ENCODE measurements at regions not wholly inside any gene's neighbourhood (a gene's known extent, or its start where the extent isn't known, plus 50 kb on each side); places are given as distances from the start of the nearest gene placed in this dataset.

- no peak for ATAC-seq
- no peak for TF ChIP-seq TSHZ2 (CRISPR knock-in tag; IDR thresholded peaks at IDR 0.05)
- TF ChIP-seq TOX (CRISPR knock-in tag; IDR thresholded peaks at IDR 0.05; ENCODE audit: borderline replicate concordance), result no peak
- no peak for TF ChIP-seq ZC3H10 (CRISPR knock-in tag; IDR thresholded peaks at IDR 0.05)
- no peak for TF ChIP-seq PPARA (CRISPR knock-in tag; IDR thresholded peaks at IDR 0.05; ENCODE audit: borderline replicate concordance)
- no peak for TF ChIP-seq CSDC2 (CRISPR knock-in tag; IDR thresholded peaks at IDR 0.05)
- TF ChIP-seq ZNF8 (CRISPR knock-in tag; IDR thresholded peaks at IDR 0.05), result no peak
- no peak for TF ChIP-seq BACH2 (CRISPR knock-in tag; IDR thresholded peaks at IDR 0.05; ENCODE audit: borderline replicate concordance)
- TF ChIP-seq ESRRG (CRISPR knock-in tag; IDR thresholded peaks at IDR 0.05), result no peak
- TF ChIP-seq ZNF565 (CRISPR knock-in tag; conservative IDR thresholded peaks at IDR 0.05; ENCODE audit: low read depth), result no peak
- TF ChIP-seq ARNTL (CRISPR knock-in tag; IDR thresholded peaks at IDR 0.05; ENCODE audit: borderline replicate concordance, low read depth), result no peak
- TF ChIP-seq CREB5 (CRISPR knock-in tag; IDR thresholded peaks at IDR 0.05; ENCODE audit: low read depth), result no peak
- TF ChIP-seq SNAI2 (CRISPR knock-in tag; IDR thresholded peaks at IDR 0.05), result no peak
- no peak for TF ChIP-seq RARB (CRISPR knock-in tag; IDR thresholded peaks at IDR 0.05)
- TF ChIP-seq POU6F1 (CRISPR knock-in tag; IDR thresholded peaks at IDR 0.05; ENCODE audit: borderline replicate concordance, low read depth), result no peak
- TF ChIP-seq ZNF70 (CRISPR knock-in tag; IDR thresholded peaks at IDR 0.05), result no peak
Measured at GRCh38 chr20:48335308-48336050, 492.3 kb downstream of the PREX1 start.

- TF ChIP-seq ZC3H10 (CRISPR knock-in tag; IDR thresholded peaks at IDR 0.05), result no peak
- no peak for TF ChIP-seq GLIS3 (CRISPR knock-in tag; IDR thresholded peaks at IDR 0.05)
- no peak for TF ChIP-seq CSDC2 (CRISPR knock-in tag; IDR thresholded peaks at IDR 0.05)
- no peak for TF ChIP-seq CSRNP3 (CRISPR knock-in tag; IDR thresholded peaks at IDR 0.05)
- TF ChIP-seq OSR1 (CRISPR knock-in tag; IDR thresholded peaks at IDR 0.05), result no peak
- no peak for TF ChIP-seq PATZ1 (CRISPR knock-in tag; IDR thresholded peaks at IDR 0.05; ENCODE audit: borderline replicate concordance)
- TF ChIP-seq ESRRG (CRISPR knock-in tag; IDR thresholded peaks at IDR 0.05), result no peak
- TF ChIP-seq ZNF8 (CRISPR knock-in tag; IDR thresholded peaks at IDR 0.05), result no peak
- TF ChIP-seq PPARA (CRISPR knock-in tag; IDR thresholded peaks at IDR 0.05; ENCODE audit: borderline replicate concordance), result no peak
- no peak for TF ChIP-seq POU6F1 (CRISPR knock-in tag; IDR thresholded peaks at IDR 0.05; ENCODE audit: borderline replicate concordance, low read depth)
- TF ChIP-seq ZFP30 (CRISPR knock-in tag; IDR thresholded peaks at IDR 0.05), result no peak
- TF ChIP-seq BACH2 (CRISPR knock-in tag; IDR thresholded peaks at IDR 0.05; ENCODE audit: borderline replicate concordance), result no peak
- TF ChIP-seq ZNF565 (CRISPR knock-in tag; conservative IDR thresholded peaks at IDR 0.05; ENCODE audit: low read depth), result no peak
- TF ChIP-seq TSHZ2 (CRISPR knock-in tag; IDR thresholded peaks at IDR 0.05), result no peak
- TF ChIP-seq ISL1 (CRISPR knock-in tag; IDR thresholded peaks at IDR 0.05), result no peak
- no peak for TF ChIP-seq ZFP3 (CRISPR knock-in tag; IDR thresholded peaks at IDR 0.05)
- no peak for TF ChIP-seq ZNF70 (CRISPR knock-in tag; IDR thresholded peaks at IDR 0.05)
- no peak for TF ChIP-seq TOX (CRISPR knock-in tag; IDR thresholded peaks at IDR 0.05; ENCODE audit: borderline replicate concordance)
- no peak for ATAC-seq
Measured at GRCh38 chr20:48333707-48334106, 494.1 kb downstream of the PREX1 start.

All from SK-N-SH treated with all-trans-retinoic acid at 6 μM for 48 hours (cell line).